SK-N-MC (cell line): ENCODE measurements at regions not wholly inside any gene's neighbourhood (a gene's known extent, or its start where the extent isn't known, plus 50 kb on each side); places are given as distances from the start of the nearest gene placed in this dataset.
"Not testable (repeated sequence)": the region's sequence is repeated elsewhere in the genome, so short reads cannot be mapped to it uniquely, and the experiment has no call there.

Experiments
- DNase-seq: peaks from one replicate; pipeline ENCODE4 v3.0.0-alpha.2; 2011; ENCODE audit warnings: low read depth, low spot score
- H3K27ac ChIP-seq: fragments of 200-600 bp; sonication (generic); 2 replicates; pipeline ENCODE4 v1.5.1; 2016; ENCODE audit warnings: mixed run types
- H3K36me3 ChIP-seq: fragments of 200-600 bp; sonication (generic); 2 replicates; pipeline ENCODE4 v1.6.1; 2017; ENCODE audit warnings: antibody characterized with exemption, low read length, mixed read lengths; ENCODE audit not compliant: insufficient read depth
- H3K4me3 ChIP-seq: fragments of 200-600 bp; sonication (generic); 2 replicates; pipeline ENCODE4 v1.5.1; 2016
- H3K9ac ChIP-seq: fragments of 200-600 bp; sonication (generic); 2 replicates; pipeline ENCODE4 v1.8.0; 2017; ENCODE audit warnings: mixed run types, mixed read lengths; ENCODE audit not compliant: insufficient read length
- H3K9me3 ChIP-seq: fragments of 200-600 bp; sonication (generic); 2 replicates; pipeline ENCODE4 v1.6.1; 2017; ENCODE audit warnings: low read depth, mild to moderate bottlenecking, antibody characterized with exemption, low read length, moderate library complexity, mixed read lengths
- EZH2 ChIP-seq: fragments of 200-600 bp; sonication (generic); IDR thresholded peaks from one replicate; pipeline ENCODE4 v1.6.1; 2017; ENCODE audit warnings: antibody characterized with exemption
- FOXP2 ChIP-seq: optimal IDR thresholded peaks from 2 replicates; pipeline ENCODE3; 2011; ENCODE audit warnings: mild to moderate bottlenecking, moderate library complexity; ENCODE audit not compliant: insufficient read depth; ENCODE audit errors: extremely low read length, control extremely low read depth
- POLR2AphosphoS5 ChIP-seq: IDR thresholded peaks from 2 replicates; pipeline ENCODE4 v1.6.1; 2012; ENCODE audit warnings: mild to moderate bottlenecking, low read depth, low read length, borderline replicate concordance

DNA sequence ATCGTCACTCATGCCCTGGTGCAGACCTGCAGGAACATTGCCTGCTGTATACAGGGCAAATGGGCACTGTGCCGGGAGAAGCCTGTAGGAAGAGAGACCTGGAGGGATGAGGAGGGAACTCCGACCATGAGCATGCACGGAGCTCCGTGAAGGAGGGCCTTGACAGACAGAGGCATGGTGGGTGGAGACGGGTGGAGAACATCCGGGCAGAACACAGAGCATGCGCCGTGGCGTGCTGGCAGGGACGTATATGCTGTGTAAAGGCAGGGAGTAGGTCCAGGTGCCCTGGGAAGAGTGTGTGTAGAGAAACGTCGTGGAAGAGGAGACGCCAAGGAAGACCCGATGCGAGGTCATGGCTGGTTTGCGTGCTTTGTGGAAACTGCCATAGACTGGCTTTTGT lies 133.0 kb upstream of the FAN1 start:
- no peak overlapping the region for H3K9ac ChIP-seq
- no peaks in the 10 kb centered on the region for H3K36me3 ChIP-seq
- no peak overlapping the region for H3K4me3 ChIP-seq
- no peak for DNase-seq
- no peaks in the 10 kb centered on the region for H3K9me3 ChIP-seq
- H3K27ac ChIP-seq: no peak overlapping the region
- TF ChIP-seq FOXP2 (no peak), POLR2AphosphoS5 (no peak), EZH2 (no peak)

DNA sequence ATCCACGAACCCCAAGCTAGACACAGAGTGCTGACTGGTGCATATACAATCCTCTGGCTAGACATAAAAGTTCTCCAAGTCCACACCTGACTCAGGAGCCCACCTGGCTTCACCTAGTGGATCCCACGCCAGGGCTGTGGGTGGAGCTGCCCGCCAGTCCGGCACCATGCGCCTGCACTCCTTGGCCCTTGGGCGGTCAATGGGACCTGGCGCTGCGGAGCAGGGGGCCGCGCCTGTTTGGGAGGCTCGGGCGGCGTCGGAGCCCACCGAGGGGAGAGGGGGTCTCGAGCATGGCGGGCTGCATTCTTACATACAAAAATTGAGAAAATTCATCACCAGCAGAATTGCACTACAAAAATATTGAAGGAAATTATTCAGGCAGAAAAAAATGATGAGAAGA lies 120.7 kb upstream of the FAN1 start:
- no peak for DNase-seq
- Histone ChIP-seq H3K4me3 (no peak overlapping the region), H3K27ac (no peak overlapping the region), H3K9ac (no peak overlapping the region), H3K36me3 (no peaks in the 10 kb centered on the region), H3K9me3 (no peaks in the 10 kb centered on the region)
- TF ChIP-seq FOXP2 (no peak), EZH2 (no peak)

DNA sequence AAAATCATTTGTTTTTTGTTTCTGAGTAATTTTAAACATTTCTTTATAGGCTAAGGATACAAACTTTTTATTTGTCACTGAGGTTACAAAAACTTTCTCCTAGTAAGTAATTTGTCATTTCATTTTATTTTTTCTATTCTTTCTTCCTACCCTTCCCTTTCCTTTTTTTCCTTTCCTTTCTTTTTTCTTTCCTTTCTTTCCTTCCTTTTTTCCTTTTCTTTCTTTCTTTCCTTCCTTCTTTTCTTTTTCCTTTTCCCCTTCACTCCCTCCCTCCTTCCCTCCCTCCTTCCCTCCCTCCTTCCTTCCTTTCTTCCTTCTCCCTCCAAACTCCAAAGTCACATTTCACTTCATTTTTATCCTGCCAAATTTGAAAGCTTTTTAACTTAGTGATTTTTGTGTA lies 115.1 kb upstream of the FAN1 start:
- no peak overlapping the region for H3K4me3 ChIP-seq
- H3K36me3 ChIP-seq: no peaks in the 10 kb centered on the region
- no peak for DNase-seq
- H3K9me3 ChIP-seq: no peaks in the 10 kb centered on the region
- no peak overlapping the region for H3K9ac ChIP-seq
- TF ChIP-seq FOXP2 (no peak), EZH2 (no peak), POLR2AphosphoS5 (no peak)
- no peak overlapping the region for H3K27ac ChIP-seq

DNA sequence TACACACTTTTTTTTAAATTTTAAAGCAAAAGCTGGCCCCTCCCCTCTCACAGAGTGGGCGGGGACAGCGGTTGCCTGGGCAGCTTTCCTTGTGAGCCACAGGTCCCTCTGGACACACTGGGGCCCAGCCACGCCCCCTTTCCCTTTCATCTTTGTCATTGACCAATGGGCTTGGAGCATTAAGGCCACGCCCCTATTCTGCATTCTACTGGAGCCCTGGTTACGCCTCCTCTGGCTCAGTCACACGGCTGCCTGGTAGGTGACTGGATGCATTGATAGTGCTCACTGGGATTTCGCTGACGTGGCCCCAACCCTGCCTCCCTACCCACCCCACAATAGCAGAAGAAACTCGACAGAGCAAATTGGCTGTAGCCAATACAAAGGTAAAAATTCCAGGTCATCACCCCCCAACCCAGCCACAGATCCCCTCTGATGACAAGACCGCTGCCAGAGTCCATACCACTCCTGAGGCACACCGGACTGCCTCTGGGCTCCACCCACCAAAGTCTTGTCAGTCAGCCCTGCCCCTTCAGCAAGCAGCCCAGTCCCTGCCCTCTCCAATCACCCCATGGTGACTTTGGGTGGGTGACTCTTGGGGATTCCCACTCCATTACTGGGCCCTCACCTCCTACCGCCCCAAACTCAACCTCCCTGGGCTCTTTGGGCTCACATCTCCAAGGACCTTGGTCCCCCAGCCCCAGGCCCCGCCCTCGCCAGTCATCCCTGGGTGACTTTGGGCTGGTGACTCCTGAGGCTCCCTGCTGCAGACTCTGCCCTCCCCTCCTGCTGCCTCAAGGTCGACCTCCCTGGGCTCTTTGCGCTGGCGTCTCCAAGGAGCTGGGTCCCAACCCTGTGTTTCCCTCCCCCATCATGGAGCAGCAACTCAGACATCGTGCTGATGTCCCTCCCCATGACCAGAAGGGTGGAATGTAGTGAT lies 112.2 kb upstream of the FAN1 start:
- no peaks in the 10 kb centered on the region for H3K36me3 ChIP-seq
- TF ChIP-seq FOXP2 (no peak), POLR2AphosphoS5 (no peak), EZH2 (no peak)
- H3K4me3 ChIP-seq: no peak overlapping the region
- no peak for DNase-seq
- H3K9ac ChIP-seq: no peak overlapping the region
- no peak overlapping the region for H3K27ac ChIP-seq
- H3K9me3 ChIP-seq: no peaks in the 10 kb centered on the region

DNA sequence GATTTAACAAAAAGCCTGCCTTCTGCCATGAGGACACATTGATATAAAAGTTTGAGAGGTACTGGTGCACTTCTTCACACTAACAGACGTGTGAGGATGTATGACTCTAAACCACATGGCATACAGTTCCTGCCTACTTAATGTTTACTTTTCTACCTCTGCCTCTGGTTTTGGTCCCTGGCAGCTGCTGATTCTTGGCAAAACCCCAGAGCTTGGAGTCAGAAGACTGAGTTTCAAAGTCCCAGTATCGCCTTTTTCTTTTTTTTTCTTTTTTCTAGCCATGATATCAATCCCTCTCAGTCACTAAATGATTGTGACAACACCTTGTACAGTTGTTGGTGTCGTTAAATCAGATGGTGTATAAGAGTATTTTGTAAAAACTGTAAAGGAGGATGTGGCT lies 110.9 kb upstream of the FAN1 start:
- H3K27ac ChIP-seq, H3K9me3 ChIP-seq, H3K4me3 ChIP-seq, H3K9ac ChIP-seq, H3K36me3 ChIP-seq, DNase-seq: not testable (repeated sequence)

DNA sequence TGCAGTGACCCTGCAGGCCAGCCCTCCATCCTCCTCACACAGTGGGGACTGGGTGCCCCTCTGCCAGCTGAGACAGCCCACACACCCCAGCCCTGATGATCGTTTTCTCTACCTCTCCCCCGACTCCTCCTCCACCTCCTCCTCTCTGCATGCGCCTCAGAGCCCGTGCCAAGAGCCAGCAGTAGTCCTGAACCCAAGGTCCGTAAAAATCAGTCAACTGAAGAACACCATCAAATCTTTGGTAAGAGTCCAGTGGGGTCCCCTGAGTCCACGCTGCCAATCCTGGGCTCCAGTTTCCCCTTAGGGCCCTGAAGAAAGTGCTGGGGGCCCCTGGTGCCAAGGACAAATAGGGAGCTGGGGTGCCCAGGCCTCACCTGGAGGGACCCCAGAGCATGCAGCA lies 109.3 kb upstream of the FAN1 start:
- no peak for DNase-seq
- Histone ChIP-seq H3K9me3 (no peaks in the 10 kb centered on the region), H3K4me3 (no peak overlapping the region), H3K27ac (no peak overlapping the region), H3K36me3 (no peaks in the 10 kb centered on the region), H3K9ac (no peak overlapping the region)
- TF ChIP-seq FOXP2: no peak
- no peak for TF ChIP-seq POLR2AphosphoS5
- no peak for TF ChIP-seq EZH2

DNA sequence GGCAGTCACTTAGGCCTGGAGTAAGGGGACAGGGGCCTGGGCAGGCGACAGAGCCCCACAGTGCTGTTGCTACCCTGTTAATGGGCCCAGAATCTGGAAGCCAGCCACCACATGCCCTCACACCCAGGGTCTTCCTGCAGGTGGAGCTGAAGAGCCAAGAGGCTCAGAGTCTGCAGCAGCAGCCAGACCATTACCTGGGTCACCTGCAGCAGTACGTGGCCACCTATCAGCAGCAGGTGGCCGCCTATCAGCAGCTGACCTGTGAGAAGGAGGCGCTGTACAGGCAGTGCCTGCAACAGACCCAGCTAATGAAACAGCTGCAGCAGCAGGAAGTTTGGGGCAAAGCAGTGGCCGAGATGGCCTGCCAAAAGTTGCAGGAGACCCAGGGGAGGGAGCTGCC lies 104.2 kb upstream of the FAN1 start:
- not testable (repeated sequence) for H3K9ac ChIP-seq, DNase-seq, H3K9me3 ChIP-seq, H3K4me3 ChIP-seq, H3K27ac ChIP-seq, H3K36me3 ChIP-seq

DNA sequence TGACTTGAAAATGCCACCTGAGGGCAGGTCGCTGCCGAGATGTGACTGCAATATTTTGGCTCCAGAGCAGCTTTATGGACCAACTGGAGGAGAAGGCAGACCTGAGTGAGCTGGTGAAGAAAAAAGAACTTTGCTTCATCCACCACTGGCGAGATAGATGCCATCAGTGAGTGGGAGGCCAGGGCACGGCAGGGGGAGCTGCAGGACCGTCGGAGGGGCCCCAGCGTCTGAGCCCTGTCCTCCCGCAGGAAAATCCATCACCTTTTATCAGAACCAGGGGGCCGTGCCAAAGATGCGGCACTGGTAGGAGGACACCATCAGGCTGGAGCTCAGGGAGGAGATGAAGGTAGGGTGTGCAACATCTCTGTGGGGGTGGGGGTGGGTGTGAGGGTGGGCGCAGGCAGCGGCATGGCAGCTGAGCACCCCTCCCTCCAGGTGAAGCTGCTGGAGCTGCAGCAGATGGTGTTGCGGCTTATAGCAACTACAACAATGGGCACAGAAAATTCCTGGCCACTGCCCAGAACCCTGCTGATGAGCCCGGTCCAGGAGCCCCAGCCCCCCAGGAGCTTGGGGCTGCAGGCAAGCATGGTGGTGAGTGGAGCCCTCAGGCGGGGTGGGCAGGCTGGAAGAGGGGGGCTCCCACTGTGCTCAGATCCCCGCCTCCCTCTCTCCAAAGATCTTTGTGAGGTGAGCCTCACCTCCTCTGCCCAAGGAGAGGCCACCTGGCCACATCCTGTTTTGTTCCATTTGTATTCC lies 102.4 kb upstream of the FAN1 start:
- H3K27ac ChIP-seq, H3K4me3 ChIP-seq, H3K9me3 ChIP-seq, H3K9ac ChIP-seq, DNase-seq, H3K36me3 ChIP-seq: not testable (repeated sequence)

DNA sequence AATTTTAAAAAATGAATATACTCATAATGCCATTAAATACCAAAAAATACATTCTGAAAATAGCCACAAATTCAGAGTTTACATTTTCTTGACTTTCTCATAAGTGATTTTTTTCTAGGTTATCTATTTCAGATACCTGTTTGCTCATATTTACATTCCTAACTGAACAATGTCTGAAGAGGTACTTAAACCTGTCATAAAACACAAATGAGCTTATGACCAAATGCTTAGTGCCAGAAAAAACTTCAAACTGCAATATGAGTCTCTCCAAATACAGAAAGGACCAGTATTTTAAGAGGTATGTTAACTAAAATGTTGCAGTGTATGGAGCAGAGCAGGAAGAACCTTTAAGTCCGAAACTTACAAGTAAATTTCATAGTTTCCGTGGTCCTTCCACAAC lies 101.7 kb upstream of the FAN1 start:
- not testable (repeated sequence) for H3K4me3 ChIP-seq, H3K9ac ChIP-seq, H3K9me3 ChIP-seq, H3K36me3 ChIP-seq, H3K27ac ChIP-seq, DNase-seq

DNA sequence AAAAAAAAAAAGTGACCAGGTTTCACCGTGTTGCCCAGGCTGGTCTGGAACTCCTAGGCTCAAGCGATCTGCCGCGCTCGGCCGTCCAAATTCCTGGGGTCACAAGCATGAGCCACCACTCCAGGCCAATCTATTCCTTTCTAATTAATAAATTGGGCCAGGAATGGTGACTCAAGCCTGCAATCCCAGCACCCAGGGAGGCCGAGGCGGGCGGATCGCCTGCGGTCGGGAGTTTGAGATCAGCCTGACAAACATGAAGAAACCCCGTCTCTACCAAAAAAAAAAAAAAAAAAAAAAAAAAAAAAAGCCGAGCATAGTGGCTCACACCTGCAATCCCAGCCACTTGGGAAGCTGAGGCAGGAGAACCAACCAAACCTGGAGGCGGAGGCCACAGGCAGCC lies 100.0 kb upstream of the FAN1 start:
- not testable (repeated sequence) for H3K4me3 ChIP-seq

More for the DNA sequence above, 100.0 kb upstream of the FAN1 start:
- not testable (repeated sequence) for H3K27ac ChIP-seq, H3K9ac ChIP-seq, H3K9me3 ChIP-seq, H3K36me3 ChIP-seq, DNase-seq
